IPS-NIHi11 (cell line): ENCODE measurements at regions not wholly inside any gene's neighbourhood (a gene's known extent, or its start where the extent isn't known, plus 50 kb on each side); places are given as distances from the start of the nearest gene placed in this dataset.
A peak's percentile ranks its signal among the peaks of the same experiment; 100 is the strongest.

Experiments
- DNase-seq: peaks from one replicate; pipeline ENCODE4 v3.0.0; 2012; ENCODE audit warnings: mixed read lengths, low spot score

GRCh38 chr4:20528508-20528907 lies 171.8 kb upstream of the PACRGL start:
- no peak for DNase-seq

GRCh38 chr4:20529691-20530090 lies 170.6 kb upstream of the PACRGL start:
- DNase-seq: no peak

- no peak for DNase-seq
Observed at GRCh38 chr4:20532116-20532790, 168.0 kb upstream of the PACRGL start.

- DNase-seq: no peak
Observed at GRCh38 chr4:20532871-20533870, 167.1 kb upstream of the PACRGL start.

GRCh38 chr4:20538905-20539304 lies 161.4 kb upstream of the PACRGL start:
- no peak for DNase-seq

GRCh38 chr4:20543131-20543530 lies 157.1 kb upstream of the PACRGL start:
- DNase-seq: no peak

DNA sequence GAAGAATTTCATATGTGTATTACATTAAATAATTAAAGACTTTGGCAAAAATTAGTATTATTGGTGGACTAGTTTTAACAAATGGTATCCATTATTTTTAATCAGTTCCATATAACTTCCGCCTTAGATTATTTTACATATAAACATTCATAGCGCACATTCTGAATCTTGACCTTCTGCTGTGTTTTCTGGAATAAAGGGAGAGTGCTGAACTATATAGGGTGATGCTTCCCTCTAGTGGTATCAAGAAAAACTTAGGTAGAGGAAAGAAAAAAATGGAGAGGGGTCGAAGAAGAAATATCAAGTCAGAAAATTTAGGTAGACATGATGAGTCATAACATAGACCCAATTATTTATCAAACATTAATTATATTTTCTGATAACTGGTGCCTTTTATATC lies 155.6 kb upstream of the PACRGL start:
- peak; percentile 36 for DNase-seq

- DNase-seq: no peak
Observed at GRCh38 chr4:20552004-20552403, 148.3 kb upstream of the PACRGL start.

GRCh38 chr4:20554134-20554533 lies 146.1 kb upstream of the PACRGL start:
- no peak for DNase-seq

DNA sequence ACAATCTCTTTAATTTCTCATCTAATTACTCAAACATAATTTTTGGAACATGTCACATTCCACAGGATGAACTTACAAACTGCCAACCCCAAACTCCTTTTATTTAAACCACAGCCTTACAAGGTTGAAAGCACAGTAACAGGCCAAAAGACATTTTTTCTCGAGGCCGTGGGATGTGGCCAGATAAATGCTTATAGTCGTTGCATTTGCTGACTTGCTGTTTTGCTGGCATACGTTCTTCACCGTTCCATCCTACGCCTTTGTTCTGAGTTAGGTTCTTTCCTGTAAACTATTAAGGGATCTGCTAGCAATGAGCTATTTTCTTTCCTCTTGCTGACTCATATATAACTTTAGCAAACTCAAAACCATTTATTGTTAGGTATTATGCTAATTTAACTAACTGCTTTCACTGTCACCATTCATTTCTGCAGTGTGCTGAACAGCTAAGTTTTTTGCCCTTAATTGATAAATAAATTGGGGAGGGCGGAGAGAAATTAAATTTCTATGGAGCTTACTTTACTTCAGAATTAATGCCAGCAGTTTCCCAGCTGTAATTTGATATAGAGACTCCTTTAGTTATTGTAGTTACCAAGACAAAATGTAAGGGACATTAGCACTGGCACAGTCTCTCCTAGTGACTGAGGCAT lies 135.1 kb upstream of the PACRGL start:
- DNase-seq: no peak

GRCh38 chr4:20570981-20571715 lies 129.1 kb upstream of the PACRGL start:
- no peak for DNase-seq

DNA sequence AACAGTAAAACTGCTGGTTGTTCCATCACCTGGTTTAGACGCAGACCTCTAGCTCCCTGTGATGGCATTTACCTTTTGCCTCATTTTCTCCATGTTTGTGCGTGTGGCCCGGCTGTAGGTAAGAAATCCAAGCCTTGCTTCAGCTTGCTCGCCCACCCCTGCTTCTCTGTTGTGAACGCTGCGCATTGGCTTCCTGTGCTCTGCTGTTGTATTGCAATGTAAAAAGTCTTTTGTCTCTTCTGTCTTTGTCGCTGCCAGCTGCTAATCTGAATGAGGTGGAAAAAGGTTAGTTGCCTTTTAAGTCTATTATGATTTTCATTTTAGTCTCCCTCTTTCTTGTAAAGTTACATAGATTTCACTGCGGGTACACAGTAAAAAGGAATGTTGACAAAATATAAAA lies 127.3 kb upstream of the PACRGL start:
- peak; percentile 37 for DNase-seq

DNA sequence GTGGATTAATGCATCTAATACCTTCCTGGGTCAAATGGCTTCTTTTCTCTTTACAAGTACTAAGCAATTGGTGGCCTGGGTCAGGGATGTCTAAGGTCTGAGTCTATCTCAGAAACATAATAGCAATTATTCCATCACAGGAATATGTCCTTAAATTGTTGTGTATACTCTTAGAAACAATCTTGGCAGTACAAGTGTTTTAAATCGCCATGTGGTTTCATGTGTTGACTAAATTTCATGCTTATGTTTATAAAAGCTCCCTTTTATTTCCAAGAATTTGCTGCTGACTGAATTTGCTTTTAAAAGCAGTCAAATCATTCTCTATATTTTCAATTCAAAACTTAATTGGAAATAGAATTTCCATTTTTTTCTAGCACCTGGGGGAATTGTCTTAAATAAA lies 125.3 kb upstream of the PACRGL start:
- no peak for DNase-seq

DNA sequence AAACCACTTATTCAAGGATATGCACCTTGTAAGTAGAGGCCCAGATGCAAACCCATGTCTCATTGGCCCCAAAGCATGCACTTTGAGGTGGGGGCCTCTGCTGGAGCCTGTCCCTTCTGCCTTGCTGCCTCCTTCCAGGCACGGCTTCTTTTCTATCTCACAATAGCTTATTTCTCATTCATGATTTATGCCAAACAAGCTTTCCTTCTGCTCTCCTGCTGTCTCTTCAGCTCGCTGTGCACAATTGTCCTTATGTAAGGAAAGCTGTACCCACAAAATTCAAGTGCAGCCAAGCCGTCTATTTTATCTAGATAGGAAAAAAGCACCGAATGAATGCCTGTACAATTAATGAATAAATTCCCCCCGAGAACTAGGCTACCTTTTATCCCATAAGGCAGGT lies 124.8 kb upstream of the PACRGL start:
- DNase-seq: no peak

DNA sequence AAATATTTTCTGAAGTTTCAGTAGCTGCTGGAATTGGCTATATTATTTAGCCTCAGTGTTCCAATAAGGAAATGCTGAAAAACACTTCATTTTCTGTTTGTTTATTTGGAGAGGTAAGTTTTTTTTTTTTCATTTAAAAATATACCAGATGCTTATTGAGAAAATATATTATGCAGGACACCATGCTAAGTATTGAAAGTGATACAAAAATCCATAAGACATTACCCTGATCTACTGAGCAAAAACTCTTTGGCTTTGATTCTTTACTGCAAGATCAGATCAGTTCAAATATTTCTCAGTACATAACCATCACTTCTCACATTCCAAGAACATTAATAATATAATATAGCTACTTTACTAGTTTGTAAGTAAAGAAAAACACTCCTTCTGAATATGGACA lies 123.4 kb upstream of the PACRGL start:
- no peak for DNase-seq

DNA sequence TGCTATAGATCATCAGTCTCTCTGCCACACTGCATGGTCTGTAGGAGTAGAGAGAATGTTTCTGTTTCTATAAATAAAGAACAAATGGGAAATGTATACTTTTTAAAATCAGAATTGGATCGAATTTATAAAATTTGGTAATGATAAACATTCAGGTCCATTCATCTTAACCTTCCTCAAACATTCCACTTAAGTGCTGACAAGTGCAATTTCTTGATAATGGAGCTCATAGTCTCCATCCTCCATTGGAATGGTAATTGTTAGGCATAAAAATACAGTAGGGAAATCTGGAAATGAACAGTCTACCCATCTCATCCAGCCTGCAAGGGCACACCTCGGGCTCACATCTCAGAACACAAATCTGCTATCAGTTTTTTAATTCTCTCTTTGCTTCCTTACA lies 122.6 kb upstream of the PACRGL start:
- DNase-seq: no peak

DNA sequence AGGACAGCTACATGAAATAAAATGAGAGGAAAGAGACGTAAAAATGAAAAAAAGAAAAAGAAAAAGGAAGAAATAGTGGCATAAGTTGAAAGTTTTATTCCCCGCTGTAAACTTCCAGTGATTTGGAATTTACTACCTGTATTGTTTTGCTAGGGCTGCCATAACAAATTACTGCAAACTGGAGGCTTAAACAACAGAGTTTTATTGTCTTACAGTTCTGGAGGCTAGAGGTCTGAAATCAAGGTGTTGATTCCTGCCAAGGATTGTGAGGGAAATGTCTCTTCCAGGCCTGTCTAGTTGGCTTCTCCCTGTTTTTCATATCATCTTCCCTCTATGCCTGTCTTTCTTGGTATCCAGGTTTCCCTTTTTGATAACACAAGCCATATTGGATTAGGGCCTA lies 119.4 kb upstream of the PACRGL start:
- no peak for DNase-seq

- peak; percentile 14 for DNase-seq
Observed at GRCh38 chr4:20589436-20589835, 110.8 kb upstream of the PACRGL start.

DNA sequence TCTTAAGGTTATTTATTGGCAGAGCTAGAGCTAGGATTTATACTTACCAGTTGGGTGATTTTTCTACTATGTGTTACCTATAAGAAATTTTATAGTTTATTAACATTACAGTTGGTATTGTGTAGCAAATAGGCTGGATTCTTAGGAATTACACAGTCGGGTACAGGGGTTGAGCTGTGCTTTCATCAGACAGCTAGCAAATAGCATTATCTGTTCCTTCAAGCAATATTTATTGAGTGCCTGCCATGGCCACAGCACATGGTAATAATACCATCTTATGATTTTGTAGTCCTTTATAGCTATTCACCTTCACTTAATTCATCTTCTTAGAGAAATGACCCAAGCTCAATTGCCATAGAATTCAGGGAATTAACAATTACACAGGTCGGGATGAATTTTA lies 109.4 kb upstream of the PACRGL start:
- DNase-seq: no peak

- DNase-seq: no peak
Observed at GRCh38 chr4:20591571-20591970, 108.7 kb upstream of the PACRGL start.

DNA sequence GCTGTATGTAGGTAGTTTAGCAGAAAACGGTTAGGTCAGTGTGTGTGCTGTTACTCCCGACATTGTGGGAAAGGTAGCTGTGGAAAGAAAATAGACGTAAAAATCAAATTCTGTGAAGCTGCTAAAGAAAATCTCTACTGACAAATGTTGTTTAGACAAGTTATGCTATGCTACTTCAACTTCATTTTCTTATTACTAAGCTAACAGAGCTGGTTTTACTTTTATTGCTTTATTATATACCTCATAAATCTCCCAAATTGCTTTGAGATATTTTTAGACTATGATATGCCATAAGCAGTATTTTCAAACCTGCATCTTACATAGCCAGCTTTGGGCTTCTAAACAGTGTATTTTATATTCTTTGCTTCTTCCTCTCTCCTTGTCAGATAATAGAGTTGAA lies 108.2 kb upstream of the PACRGL start:
- no peak for DNase-seq

DNA sequence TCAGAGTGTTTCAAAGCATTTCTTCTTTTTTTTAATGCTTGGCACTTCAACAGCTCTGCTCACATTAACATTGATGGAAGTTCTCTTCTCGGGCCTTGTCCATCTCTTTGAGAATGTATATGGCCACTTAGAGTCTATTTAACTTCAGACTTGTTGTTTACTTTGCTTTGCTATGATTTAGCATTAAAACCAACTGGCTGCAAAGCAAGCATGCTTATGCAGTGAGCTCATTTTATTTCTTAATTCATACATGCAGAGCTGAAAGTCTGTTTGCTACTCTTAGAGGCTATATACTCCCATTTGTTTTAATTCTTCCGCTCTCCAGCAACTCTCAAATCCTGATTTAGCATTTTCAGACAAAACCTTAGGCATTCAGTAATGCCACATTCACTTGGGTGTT lies 107.6 kb upstream of the PACRGL start:
- DNase-seq: no peak
